Stimulated activated CD8-positive, alpha-beta memory T cell treated with anti-CD3 and anti-CD28 coated beads, Interleukin-7, amount 100 ng/mL, for 4 hours (primary cell): ENCODE measurements at regions not wholly inside any gene's neighbourhood (a gene's known extent, or its start where the extent isn't known, plus 50 kb on each side); places are given as distances from the start of the nearest gene placed in this dataset.
"Not testable (repeated sequence)": the region's sequence is repeated elsewhere in the genome, so short reads cannot be mapped to it uniquely, and the experiment has no call there.

Experiments used
- DNase-seq, 2 donors: peaks; one replicate each; pipeline ENCODE4 v3.0.0-alpha.2; 2020; ENCODE audit warnings: low read depth in 2 of 2

GRCh38 chr12:59085690-59086089 lies 165.4 kb upstream of the LRIG3 start:
- DNase-seq: no peak

DNA sequence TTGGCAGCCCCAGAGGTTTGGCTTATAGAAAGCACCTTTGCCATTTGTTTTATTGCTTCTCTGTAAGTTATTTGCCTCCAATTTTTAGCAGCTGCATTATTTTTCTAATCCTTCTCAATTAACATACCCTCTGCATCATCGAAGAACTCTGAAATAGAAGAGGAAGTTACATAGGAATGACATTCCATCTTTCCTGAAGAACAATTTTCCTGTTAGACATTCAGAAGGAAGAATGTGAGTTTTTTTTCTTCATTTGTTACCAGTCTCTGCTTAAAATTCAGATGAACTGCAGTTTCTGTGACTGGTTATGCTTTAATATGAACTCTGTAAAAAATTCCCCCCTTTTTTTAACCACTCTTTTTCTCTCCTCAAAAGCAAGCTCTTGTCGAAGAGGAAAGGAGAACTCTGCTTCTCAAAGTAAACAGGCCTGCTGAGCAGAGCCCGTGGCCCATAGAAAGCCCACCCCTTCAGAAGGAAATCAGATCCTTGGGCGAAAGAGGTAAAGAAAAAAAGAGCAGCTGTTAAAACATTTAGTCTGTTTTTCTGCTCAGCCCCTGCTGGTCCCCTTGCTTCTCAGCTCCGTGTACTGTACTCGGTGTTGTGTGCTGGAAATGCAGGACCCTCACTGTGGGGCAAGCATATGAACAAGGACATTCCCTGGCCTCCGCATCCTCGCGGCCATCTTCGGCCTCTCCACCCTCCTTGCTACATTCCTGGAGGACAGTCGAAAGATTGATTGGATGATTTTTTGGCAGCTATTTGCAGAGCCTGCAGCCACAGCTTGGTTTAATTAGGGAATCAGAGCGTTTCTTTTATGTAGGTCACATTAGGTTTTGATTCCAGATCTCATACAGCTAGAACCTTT lies 164.4 kb upstream of the LRIG3 start:
- no peak for DNase-seq

GRCh38 chr12:59082952-59083351 lies 162.6 kb upstream of the LRIG3 start:
- no peak for DNase-seq

DNA sequence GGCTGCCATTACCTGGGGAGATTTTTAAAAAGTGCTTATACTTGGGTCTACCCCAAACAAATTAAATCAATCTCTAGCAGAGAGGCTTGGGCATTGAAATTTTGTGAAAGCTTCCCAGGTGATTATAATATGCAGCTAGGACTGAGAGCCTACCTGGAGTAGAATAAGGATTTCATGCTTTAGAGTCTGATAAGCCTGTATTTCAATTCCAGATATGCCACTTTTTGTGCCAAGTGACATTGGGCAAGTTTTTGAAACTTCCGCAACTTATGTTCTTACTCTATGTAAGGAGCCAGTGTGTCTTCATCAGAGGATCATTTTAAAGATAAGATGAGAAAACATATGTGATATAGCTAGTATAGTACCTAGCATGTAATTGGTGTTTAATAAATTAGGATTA lies 159.8 kb upstream of the LRIG3 start:
- DNase-seq: no peak

- DNase-seq: no peak
These were observed 159.2 kb upstream of the LRIG3 start for GRCh38 chr12:59079472-59079871.

- no peak for DNase-seq
These were observed 158.7 kb upstream of the LRIG3 start for GRCh38 chr12:59079002-59079401.

GRCh38 chr12:59077575-59078426 lies 157.5 kb upstream of the LRIG3 start:
- DNase-seq: no peak

DNA sequence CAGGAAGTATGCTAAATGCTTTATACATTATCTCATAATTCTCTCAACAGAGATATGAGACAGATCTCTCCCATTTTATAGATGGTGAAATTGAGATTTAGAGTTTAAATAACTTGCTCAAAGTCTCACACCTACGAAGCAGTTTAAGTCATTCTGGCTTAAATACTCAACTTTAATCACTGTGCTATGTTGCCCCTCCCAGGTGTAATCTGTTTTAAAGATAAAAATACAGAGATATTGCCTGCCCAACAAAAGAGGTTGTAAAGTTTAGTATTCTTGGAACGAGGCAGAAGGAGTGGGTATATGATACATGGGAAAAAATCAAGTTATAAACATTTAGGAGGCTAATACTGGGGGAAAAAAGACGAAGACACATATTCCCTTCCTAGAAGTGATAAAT lies 156.8 kb upstream of the LRIG3 start:
- no peak for DNase-seq

GRCh38 chr12:59076622-59077021 lies 156.3 kb upstream of the LRIG3 start:
- DNase-seq: no peak

DNA sequence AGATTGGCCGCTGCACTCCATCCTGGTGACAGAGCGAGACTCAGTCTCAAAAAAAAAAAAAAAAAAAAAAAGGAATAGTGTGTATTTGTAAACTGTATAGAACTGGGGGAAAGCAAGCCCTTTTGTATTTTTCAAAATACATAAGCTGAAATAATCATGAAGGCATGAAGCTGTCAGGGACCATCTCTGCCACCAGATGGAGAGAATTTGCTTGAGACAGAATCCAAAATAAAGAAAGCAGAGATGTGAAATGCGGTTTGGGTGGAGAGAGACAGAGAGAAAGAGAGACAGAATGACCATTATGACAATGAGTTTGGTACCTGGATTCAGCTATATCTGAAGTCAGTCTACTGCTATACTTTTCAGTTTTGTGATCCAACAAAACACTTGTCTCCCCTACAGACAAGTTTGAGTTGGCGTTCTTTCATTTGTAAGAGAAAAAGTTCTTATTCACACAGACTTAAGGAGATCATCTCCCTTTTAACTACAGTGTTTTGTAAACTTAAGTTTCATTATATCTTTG lies 155.7 kb upstream of the LRIG3 start:
- DNase-seq: no peak

DNA sequence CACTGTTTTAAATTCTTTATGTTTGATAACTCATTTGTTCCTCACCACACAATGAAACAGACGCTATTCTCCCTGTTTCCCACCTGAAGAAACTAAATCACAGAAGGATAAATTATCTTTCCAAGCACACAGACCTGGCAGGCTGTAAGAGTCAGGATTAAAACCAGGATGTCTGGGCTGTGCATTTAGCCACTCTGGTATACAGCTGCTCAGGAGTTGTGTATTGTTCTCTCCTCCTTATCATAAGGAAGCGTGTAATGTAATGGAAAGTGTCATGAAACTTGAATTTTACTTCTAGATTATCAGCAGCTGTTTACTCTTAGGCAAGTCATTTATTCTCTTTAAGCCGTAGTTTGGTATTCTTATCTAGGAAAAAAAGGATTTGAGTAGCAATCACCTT lies 154.8 kb upstream of the LRIG3 start:
- DNase-seq: no peak

GRCh38 chr12:59070322-59070933 lies 150.1 kb upstream of the LRIG3 start:
- DNase-seq: no peak

DNA sequence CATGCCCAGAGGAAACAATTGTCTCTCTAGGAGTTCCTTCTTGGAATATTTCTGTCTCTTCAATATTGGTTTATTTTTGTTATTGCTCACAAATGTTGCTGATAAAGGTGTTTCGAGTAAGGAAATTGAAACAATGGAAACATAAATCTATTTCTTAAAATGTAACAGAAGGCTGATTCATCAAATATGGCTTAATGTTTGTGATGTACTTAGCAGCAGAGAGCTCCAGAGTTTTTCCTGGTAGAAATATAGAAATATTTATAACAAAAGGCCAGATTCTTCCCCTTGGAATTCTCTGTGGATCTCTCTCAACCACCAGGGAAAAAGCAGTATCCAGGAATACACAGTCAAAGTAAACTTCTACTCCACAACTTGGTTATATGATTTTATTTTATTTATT lies 149.2 kb upstream of the LRIG3 start:
- no peak for DNase-seq

DNA sequence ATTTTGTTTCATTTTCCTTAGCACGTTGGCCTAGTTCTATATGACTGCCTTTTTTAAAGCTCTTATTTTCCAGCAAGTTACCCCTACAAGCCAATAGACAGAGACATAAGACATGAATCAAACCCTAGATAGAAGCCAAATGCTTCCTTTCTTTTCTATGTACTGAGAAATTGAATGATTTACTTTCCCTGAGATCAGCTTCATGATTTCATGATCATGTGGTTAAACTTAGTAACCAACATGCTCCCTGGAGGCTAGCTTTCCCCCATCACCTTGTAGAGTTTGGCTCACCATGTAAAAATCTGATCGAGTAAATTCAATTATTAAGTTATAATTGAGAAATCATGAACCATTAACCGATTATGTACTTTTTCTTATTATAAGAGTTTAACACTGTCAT lies 148.1 kb upstream of the LRIG3 start:
- no peak for DNase-seq

- no peak for DNase-seq
These were observed 146.8 kb upstream of the LRIG3 start for GRCh38 chr12:59067083-59067482.

GRCh38 chr12:59066445-59066844 lies 146.1 kb upstream of the LRIG3 start:
- DNase-seq: no peak

DNA sequence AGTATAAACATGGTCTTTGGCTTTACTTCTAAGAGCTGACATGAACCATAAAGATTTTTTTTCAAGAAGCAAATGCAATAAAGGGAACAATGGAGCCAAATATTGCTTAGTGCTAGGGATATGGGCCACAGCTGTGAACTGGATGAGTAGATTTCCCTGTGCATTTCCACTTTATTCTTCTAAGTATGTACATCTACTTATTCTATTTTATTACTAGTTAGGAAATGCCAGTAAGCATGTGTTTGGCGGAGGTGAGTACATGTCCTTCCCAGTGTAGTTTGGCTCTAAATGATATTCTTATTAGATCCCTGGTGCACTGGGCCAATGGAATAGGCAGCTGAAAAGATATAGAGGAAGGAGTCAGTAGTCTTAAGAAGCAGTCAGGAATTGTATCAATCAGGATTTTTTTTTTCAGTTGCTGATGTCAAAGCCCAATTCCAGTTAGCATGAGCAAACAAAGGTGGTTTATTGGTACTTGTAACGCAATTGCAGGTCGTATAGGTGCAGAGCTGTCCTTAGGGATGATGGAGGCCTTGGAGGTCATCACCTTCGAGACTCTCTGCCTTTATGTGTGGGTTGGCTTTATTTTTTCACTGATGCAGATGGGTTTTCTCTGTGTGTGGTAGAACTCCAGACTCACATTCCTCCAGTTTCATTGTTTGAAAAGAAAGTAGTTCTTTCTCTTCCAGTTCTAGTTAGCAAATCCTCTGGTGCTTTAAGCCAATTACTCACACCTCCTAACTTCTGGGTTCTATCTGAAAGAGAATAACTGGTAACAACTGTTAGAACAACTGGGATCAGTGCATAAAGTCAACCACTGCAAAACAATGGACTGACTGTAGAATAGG lies 139.0 kb upstream of the LRIG3 start:
- no peak for DNase-seq

DNA sequence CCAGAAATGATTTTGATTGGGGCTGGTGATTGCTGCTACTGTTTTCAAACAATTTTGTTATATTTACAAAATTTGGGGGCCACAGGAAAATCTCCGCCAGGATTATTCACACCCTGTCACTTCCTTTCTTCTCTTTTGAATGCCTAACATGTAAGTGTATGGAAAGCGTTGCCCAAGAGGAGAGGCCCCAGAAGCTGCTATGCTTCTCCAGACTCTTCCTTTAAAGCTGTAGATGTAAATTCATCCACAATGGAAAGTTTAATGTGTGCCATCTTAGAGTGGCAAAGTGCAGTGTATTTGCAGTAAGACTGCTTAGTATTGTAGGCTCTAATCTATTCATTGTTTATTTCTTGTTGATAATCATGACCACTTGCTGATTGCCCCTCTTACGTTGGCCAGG lies 136.7 kb upstream of the LRIG3 start:
- no peak for DNase-seq

GRCh38 chr12:59055204-59055860 lies 135.0 kb upstream of the LRIG3 start:
- no peak for DNase-seq

DNA sequence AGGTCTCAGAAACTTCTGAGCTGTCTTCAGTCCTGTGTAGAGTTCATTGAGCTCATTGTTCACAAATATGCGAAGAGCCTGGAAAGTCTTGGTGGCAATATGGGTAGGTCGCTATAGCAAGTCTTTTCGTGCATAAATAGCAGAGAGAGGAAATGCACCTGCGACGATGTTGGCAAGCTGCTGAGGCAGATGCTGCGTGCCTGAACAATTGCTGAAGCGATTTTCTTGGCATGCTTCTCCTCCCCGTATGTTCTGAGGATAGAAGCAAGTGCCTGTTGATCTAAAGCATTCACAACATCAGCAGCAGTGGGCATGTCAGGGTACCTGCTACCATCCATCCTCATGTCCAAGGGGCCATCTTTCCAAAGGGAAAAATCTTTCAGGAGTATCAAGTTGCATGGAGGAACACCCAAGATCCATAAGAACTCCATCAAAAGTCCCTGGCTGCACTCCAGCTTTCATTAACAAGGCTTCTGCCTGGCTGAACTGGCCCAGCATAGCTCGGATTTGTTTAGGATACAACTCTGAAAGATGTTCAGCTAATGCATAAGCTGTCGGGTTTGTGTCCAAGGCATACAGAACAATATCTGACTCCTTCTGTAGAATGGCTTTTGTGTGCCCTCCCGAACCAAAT lies 133.1 kb upstream of the LRIG3 start:
- not testable (repeated sequence) for DNase-seq
